Body of pancreas (tissue), 4 donors: ENCODE measurements at regions not wholly inside any gene's neighbourhood (a gene's known extent, or its start where the extent isn't known, plus 50 kb on each side); places are given as distances from the start of the nearest gene placed in this dataset.

Experiments used
- CTCF ChIP-seq, 7 experiments: fragments of 450-650 bp in 4 of 7; fragments of 200-600 bp in 3 of 7; sonication (generic) in 3 of 7; IDR thresholded peaks; one replicate each; pipeline ENCODE4 v1.5.1; 2016 to 2019; ENCODE audit warnings: antibody characterized with exemption in 7 of 7
- POLR2A ChIP-seq, 3 donors: fragments of 450-650 bp; IDR thresholded peaks; one replicate each; pipeline ENCODE4 v1.6.1; 2016; ENCODE audit warnings: antibody characterized with exemption in 3 of 3, mild to moderate bottlenecking in 2 of 3

- TF ChIP-seq CTCF (IDR thresholded peaks at IDR 0.05) (no peak), POLR2A (IDR thresholded peaks at IDR 0.05) (no peak)
Observed at GRCh38 chr7:142568435-142569097, 180.7 kb upstream of the PRSS1 start.
